ENCODE measurements at regions not wholly inside any gene's neighbourhood (a gene's known extent, or its start where the extent isn't known, plus 50 kb on each side); places are given as distances from the start of the nearest gene placed in this dataset.

- H3K4me3 Mint-ChIP-seq (ENCODE audit: unreplicated experiment) = no peak overlapping the region
- no peaks in the 10 kb centered on the region for H3K4me1 Mint-ChIP-seq (ENCODE audit: unreplicated experiment)
- no peak overlapping the region for H3K27ac Mint-ChIP-seq (ENCODE audit: unreplicated experiment)
- DNase-seq (ENCODE audit: extremely low spot score, unreplicated experiment) = no peak
- H3K36me3 Mint-ChIP-seq (ENCODE audit: unreplicated experiment) = no peaks in the 10 kb centered on the region
- peaks cover 35% of the 10 kb centered on the region for H3K27me3 Mint-ChIP-seq (ENCODE audit: unreplicated experiment)
- H3K9me3 Mint-ChIP-seq (ENCODE audit: unreplicated experiment) = no peaks in the 10 kb centered on the region
- TF ChIP-seq CTCF (IDR thresholded peaks at IDR 0.05) = no peak
These were observed 360.2 kb upstream of the GRIA1 start for GRCh38 chr5:153130296-153130695.

- DNase-seq (ENCODE audit: extremely low spot score, unreplicated experiment) = no peak
- Mint-ChIP-seq H3K27ac (ENCODE audit: unreplicated experiment) (no peak overlapping the region), H3K27me3 (ENCODE audit: unreplicated experiment) (peaks cover 27% of the 10 kb centered on the region), H3K4me3 (ENCODE audit: unreplicated experiment) (no peak overlapping the region), H3K4me1 (ENCODE audit: unreplicated experiment) (no peaks in the 10 kb centered on the region), H3K9me3 (ENCODE audit: unreplicated experiment) (no peaks in the 10 kb centered on the region), H3K36me3 (ENCODE audit: unreplicated experiment) (no peaks in the 10 kb centered on the region)
- TF ChIP-seq CTCF (IDR thresholded peaks at IDR 0.05) = no peak
These were observed 355.1 kb upstream of the GRIA1 start for GRCh38 chr5:153135411-153135810.

GRCh38 chr5:153136910-153137614 lies 353.4 kb upstream of the GRIA1 start:
- Mint-ChIP-seq H3K36me3 (ENCODE audit: unreplicated experiment) (no peaks in the 10 kb centered on the region), H3K27me3 (ENCODE audit: unreplicated experiment) (peaks cover 17% of the 10 kb centered on the region), H3K27ac (ENCODE audit: unreplicated experiment) (no peak overlapping the region), H3K4me1 (ENCODE audit: unreplicated experiment) (no peaks in the 10 kb centered on the region), H3K9me3 (ENCODE audit: unreplicated experiment) (no peaks in the 10 kb centered on the region), H3K4me3 (ENCODE audit: unreplicated experiment) (no peak overlapping the region)
- no peak for DNase-seq (ENCODE audit: extremely low spot score, unreplicated experiment)
- no peak for TF ChIP-seq CTCF (IDR thresholded peaks at IDR 0.05)

GRCh38 chr5:153147891-153148623 lies 342.4 kb upstream of the GRIA1 start:
- Mint-ChIP-seq H3K36me3 (ENCODE audit: unreplicated experiment) (peaks cover 2% of the 10 kb centered on the region), H3K27me3 (ENCODE audit: unreplicated experiment) (peaks cover 47% of the 10 kb centered on the region), H3K4me1 (ENCODE audit: unreplicated experiment) (no peaks in the 10 kb centered on the region), H3K9me3 (ENCODE audit: unreplicated experiment) (peaks cover 15% of the 10 kb centered on the region), H3K27ac (ENCODE audit: unreplicated experiment) (no peak overlapping the region), H3K4me3 (ENCODE audit: unreplicated experiment) (no peak overlapping the region)
- TF ChIP-seq CTCF (IDR thresholded peaks at IDR 0.05) = peak; percentile 61
- DNase-seq (ENCODE audit: extremely low spot score, unreplicated experiment) = no peak

- peaks cover 15% of the 10 kb centered on the region for H3K9me3 Mint-ChIP-seq (ENCODE audit: unreplicated experiment)
- TF ChIP-seq CTCF (IDR thresholded peaks at IDR 0.05) = peak; percentile 8
- no peak overlapping the region for H3K27ac Mint-ChIP-seq (ENCODE audit: unreplicated experiment)
- peaks cover 47% of the 10 kb centered on the region for H3K27me3 Mint-ChIP-seq (ENCODE audit: unreplicated experiment)
- no peak for DNase-seq (ENCODE audit: extremely low spot score, unreplicated experiment)
- H3K36me3 Mint-ChIP-seq (ENCODE audit: unreplicated experiment) = peaks cover 2% of the 10 kb centered on the region
- no peaks in the 10 kb centered on the region for H3K4me1 Mint-ChIP-seq (ENCODE audit: unreplicated experiment)
- no peak overlapping the region for H3K4me3 Mint-ChIP-seq (ENCODE audit: unreplicated experiment)
These were observed 341.9 kb upstream of the GRIA1 start for GRCh38 chr5:153148624-153148976.

Measured in osteocyte (in vitro differentiated cells).